IMR-90 (cell line): ENCODE measurements at regions not wholly inside any gene's neighbourhood (a gene's known extent, or its start where the extent isn't known, plus 50 kb on each side); places are given as distances from the start of the nearest gene placed in this dataset.

Source experiments
- ATAC-seq: fragments of 200-7000 bp; cut with Tn5 transposase; 2 replicates; pipeline ENCODE4 v1.9.1; 2020; ENCODE audit warnings: low read depth, mild to moderate bottlenecking, moderate library complexity
- BruUV-seq: library from RNA; stranded (reverse); fragments of 400-500 nt; replicated peaks from 2 replicates; lab custom pipeline; 2021; lab: Mats Ljungman, UMichigan
- CTCF ChIA-PET: fragments of 300-600 bp; formaldehyde crosslinking; extraction: SDS; loops from one replicate; lab custom pipeline; 2021; ENCODE audit warnings: antibody characterized with exemption; lab: Yijun Ruan, JAX
- POLR2A ChIA-PET: fragments of 300-600 bp; sonication (Branson Sonifier 250); formaldehyde crosslinking; loops from one replicate; lab custom pipeline; 2022; ENCODE audit warnings: antibody characterized with exemption; ENCODE audit not compliant: unreplicated experiment; lab: Charles Lee
- DNase-seq: peaks from one replicate; pipeline ENCODE4 v3.0.0; 2013
- H2AFZ ChIP-seq: replicated peaks from 2 replicates; pipeline ENCODE3; 2013; ENCODE audit warnings: low read length, mild to moderate bottlenecking; ENCODE audit not compliant: poor library complexity
- H2AK5ac ChIP-seq: 2 replicates; pipeline ENCODE4 v1.6.1; 2013; ENCODE audit warnings: low read depth, low read length, inconsistent platforms
- H2AK9ac ChIP-seq: replicated peaks from 2 replicates; pipeline ENCODE3; 2013; ENCODE audit warnings: mild to moderate bottlenecking, low read depth, low read length, moderate library complexity; ENCODE audit not compliant: poor library complexity
- H2BK120ac ChIP-seq: 2 replicates; pipeline ENCODE4 v1.6.1; 2013; ENCODE audit warnings: low read depth, low read length, inconsistent platforms
- H2BK15ac ChIP-seq: 3 replicates; pipeline ENCODE4 v1.6.1; 2013; ENCODE audit warnings: low read depth, low read length, inconsistent platforms
- H2BK20ac ChIP-seq: 2 replicates; pipeline ENCODE4 v1.6.1; 2013; ENCODE audit warnings: low read depth, mild to moderate bottlenecking, inconsistent platforms, low read length, moderate library complexity
- H2BK5ac ChIP-seq: 2 replicates; pipeline ENCODE4 v1.6.1; 2013; ENCODE audit warnings: mild to moderate bottlenecking, low read depth, low read length, inconsistent platforms; ENCODE audit not compliant: poor library complexity, severe bottlenecking
- H3K14ac ChIP-seq: replicated peaks from 2 replicates; pipeline ENCODE4 v1.6.1; 2013; ENCODE audit warnings: low read depth, low read length, inconsistent platforms
- H3K18ac ChIP-seq: 2 replicates; pipeline ENCODE4 v1.6.1; 2013; ENCODE audit warnings: low read depth, low read length, control low read depth
- H3K23ac ChIP-seq: 2 replicates; pipeline ENCODE4 v1.6.1; 2013; ENCODE audit warnings: low read depth, low read length, inconsistent platforms
- H3K27ac ChIP-seq: 2 replicates; pipeline ENCODE4 v1.5.1; 2013; ENCODE audit warnings: mild to moderate bottlenecking, control low read depth, low read length; ENCODE audit not compliant: insufficient read depth
- H3K27me3 ChIP-seq: 2 replicates; pipeline ENCODE4 v1.6.1; 2013; ENCODE audit warnings: low read length; ENCODE audit not compliant: control insufficient read depth, insufficient read depth
- H3K36me3 ChIP-seq: 2 replicates; pipeline ENCODE4 v1.6.1; 2013; ENCODE audit warnings: low read length, mixed read lengths; ENCODE audit not compliant: control insufficient read depth, insufficient read depth
- H3K4ac ChIP-seq: 2 replicates; pipeline ENCODE4 v1.6.1; 2013; ENCODE audit warnings: low read depth, low read length, inconsistent platforms
- H3K4me1 ChIP-seq: 2 replicates; pipeline ENCODE4 v1.6.1; 2013; ENCODE audit warnings: low read length, mixed read lengths; ENCODE audit not compliant: control insufficient read depth, insufficient read depth
- H3K4me2 ChIP-seq: 2 replicates; pipeline ENCODE4 v1.6.1; 2013; ENCODE audit warnings: low read depth, mild to moderate bottlenecking, control low read depth, low read length, moderate library complexity
- H3K4me3 ChIP-seq: 2 replicates; pipeline ENCODE4 v1.5.1; 2013; ENCODE audit warnings: low read depth, mild to moderate bottlenecking, control low read depth, low read length, moderate library complexity; ENCODE audit not compliant: insufficient read depth
- H3K56ac ChIP-seq: 2 replicates; pipeline ENCODE4 v1.6.1; 2013; ENCODE audit warnings: low read length, inconsistent platforms; ENCODE audit not compliant: insufficient read depth; ENCODE audit errors: extremely low read depth
- H3K79me1 ChIP-seq, 2 experiments: 2 replicates each; pipeline ENCODE4 v1.6.1; 2013; ENCODE audit warnings: low read length in 2 of 2, inconsistent platforms in 1 of 2, low read depth in 1 of 2
- H3K9ac ChIP-seq: 2 replicates; pipeline ENCODE4 v1.6.1; 2013; ENCODE audit warnings: low read depth, low read length, control low read depth
- H3K9me1 ChIP-seq: 2 replicates; pipeline ENCODE4 v1.6.1; 2013; ENCODE audit warnings: low read length, inconsistent platforms; ENCODE audit not compliant: insufficient read depth
- H3K9me3 ChIP-seq: 2 replicates; pipeline ENCODE4 v1.6.1; 2013; ENCODE audit warnings: low read length; ENCODE audit not compliant: control insufficient read depth, insufficient read depth
- H4K20me1 ChIP-seq: 2 replicates; pipeline ENCODE4 v1.6.1; 2013; ENCODE audit warnings: low read length, inconsistent platforms; ENCODE audit not compliant: insufficient read depth
- H4K5ac ChIP-seq: 2 replicates; pipeline ENCODE4 v1.6.1; 2013; ENCODE audit warnings: mild to moderate bottlenecking, low read depth, low read length, control low read depth
- H4K8ac ChIP-seq, 2 experiments: 2 replicates each; pipeline ENCODE4 v1.6.1; 2013; ENCODE audit warnings: low read depth in 2 of 2, low read length in 2 of 2, control low read depth in 1 of 2, inconsistent platforms in 1 of 2
- H4K91ac ChIP-seq: 2 replicates; pipeline ENCODE4 v1.6.1; 2013; ENCODE audit warnings: low read depth, low read length, inconsistent platforms; ENCODE audit not compliant: insufficient read depth
- BHLHE40 ChIP-seq: fragments of 150-350 bp; IDR thresholded peaks from 2 replicates; pipeline ENCODE4 v1.6.1; 2016; ENCODE audit warnings: mild to moderate bottlenecking, low read depth, low read length
- CHD1 ChIP-seq: IDR thresholded peaks from 2 replicates; pipeline ENCODE4 v1.6.1; 2012; ENCODE audit warnings: low read depth, low read length, improper control_type of control experiment
- FOS ChIP-seq: fragments of 150-350 bp; IDR thresholded peaks from 2 replicates; pipeline ENCODE4 v1.6.1; 2016; ENCODE audit warnings: low read depth, low read length
- MAFK ChIP-seq: IDR thresholded peaks from 2 replicates; pipeline ENCODE4 v1.6.1; 2012; ENCODE audit warnings: low read depth, low read length, improper control_type of control experiment
- MAZ ChIP-seq: IDR thresholded peaks from 2 replicates; pipeline ENCODE4 v1.6.1; 2012; ENCODE audit warnings: low read depth, mild to moderate bottlenecking, low read length, improper control_type of control experiment, moderate library complexity, borderline replicate concordance
- MXI1 ChIP-seq: IDR thresholded peaks from 2 replicates; pipeline ENCODE4 v1.6.1; 2012; ENCODE audit warnings: low read depth, mild to moderate bottlenecking, low read length, moderate library complexity, borderline replicate concordance
- NFE2L2 ChIP-seq: fragments of 150-350 bp; IDR thresholded peaks from 2 replicates; pipeline ENCODE4 v1.6.1; 2016; ENCODE audit warnings: low read depth, mild to moderate bottlenecking, low read length
- RAD21 ChIP-seq: IDR thresholded peaks from 2 replicates; pipeline ENCODE4 v1.6.1; 2012; ENCODE audit warnings: low read length, improper control_type of control experiment
- RCOR1 ChIP-seq: IDR thresholded peaks from 2 replicates; pipeline ENCODE4 v1.6.1; 2012; ENCODE audit warnings: mild to moderate bottlenecking, low read length, improper control_type of control experiment; ENCODE audit not compliant: insufficient replicate concordance
- RFX5 ChIP-seq: IDR thresholded peaks from 2 replicates; pipeline ENCODE4 v1.8.0; 2012; ENCODE audit warnings: low read depth, mild to moderate bottlenecking, low read length, moderate library complexity
- SMC3 ChIP-seq: fragments of 150-350 bp; IDR thresholded peaks from 2 replicates; pipeline ENCODE4 v1.6.1; 2016; ENCODE audit warnings: low read depth, mild to moderate bottlenecking, antibody characterized with exemption, low read length, moderate library complexity
- WGBS, 2 experiments: methylation state at CpG; one replicate each; pipeline versions ENCODE4 v1.1.5 to v1.1.7; 2013; ENCODE audit warnings: missing lambda C conversion rate in 2 of 2; ENCODE audit not compliant: insufficient read length in 1 of 2; ENCODE audit errors: extremely low coverage in 2 of 2; 5-methylcytosine and 5-hydroxymethylcytosine counted together
- dilution Hi-C: fragments of 300-500 bp; cut with HindIII; formaldehyde crosslinking; loops from one replicate; pipeline ENCODE4 v1.14.3; 2018; ENCODE audit warnings: low sequenced_read_pairs; ENCODE audit not compliant: unreplicated experiment
- in situ Hi-C: fragments of 300-500 bp; cut with MboI; formaldehyde crosslinking; loops from 3 replicates; pipeline ENCODE4 v1.14.3; 2019; ENCODE audit warnings: low sequenced_read_pairs, inconsistent platforms, mixed read lengths
- intact Hi-C: fragments of 100-400 bp; cut with micrococcal nuclease; formaldehyde crosslinking; loops from 2 replicates; pipeline ENCODE4 v1.10.0; 2022
- TF ChIP-seq, protein P1 (sequence below): fragments of 150-350 bp; IDR thresholded peaks from 2 replicates; pipeline ENCODE4 v1.6.1; 2016; ENCODE audit warnings: low read depth, mild to moderate bottlenecking, low read length, moderate library complexity, borderline replicate concordance
- TF ChIP-seq, protein P2 (sequence below): conservative IDR thresholded peaks from 2 replicates; pipeline ENCODE4 v1.5.1; 2012; ENCODE audit warnings: mild to moderate bottlenecking, low read depth, low read length, improper control_type of control experiment
- TF ChIP-seq, protein P3 (sequence below): fragments of 150-350 bp; IDR thresholded peaks from 2 replicates; pipeline ENCODE4 v1.6.1; 2017; ENCODE audit warnings: mild to moderate bottlenecking, antibody characterized with exemption, low read length, low read depth

DNA sequence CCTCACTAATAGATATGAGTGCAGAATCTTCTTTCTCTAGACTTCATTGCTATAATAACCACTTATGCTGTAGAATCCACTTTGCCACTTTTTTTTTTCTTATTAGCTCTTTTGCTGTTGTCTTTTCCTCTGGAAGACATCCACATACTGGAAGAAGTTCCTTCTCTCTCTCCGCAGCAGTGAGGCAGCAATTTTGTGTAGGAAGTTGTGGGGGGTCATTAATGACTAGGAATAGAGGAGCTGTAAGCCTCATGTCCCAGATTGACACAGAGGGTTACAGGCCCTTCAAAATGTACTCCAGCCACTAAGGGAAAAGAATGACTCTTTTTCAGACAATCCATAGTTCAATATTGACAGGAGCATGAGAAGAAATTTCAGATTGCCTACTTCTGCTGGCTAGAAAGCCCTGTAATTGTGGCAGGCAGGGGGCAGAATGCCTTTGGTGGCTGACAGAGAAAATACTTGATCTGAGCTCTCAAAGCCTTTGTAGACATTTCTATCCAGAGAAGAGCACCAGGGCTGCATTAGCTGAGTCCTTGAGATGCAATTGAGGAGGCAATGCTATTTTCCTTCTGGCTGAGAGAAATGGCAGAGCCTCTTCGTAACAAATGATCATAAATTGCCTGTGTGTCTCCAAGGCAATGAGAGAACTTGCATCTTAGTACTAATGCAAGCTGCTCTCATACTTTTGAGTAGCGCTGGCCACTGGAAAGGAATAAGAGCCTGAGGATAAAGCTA lies 856.2 kb downstream of the STIM2 start:
- Histone ChIP-seq H3K79me1 (no peaks in the 10 kb centered on the region), H2BK15ac (no peak overlapping the region), H3K56ac (no peak overlapping the region), H4K91ac (no peak overlapping the region), H2AK9ac (no peak overlapping the region), H4K8ac (no peak overlapping the region), H4K5ac (no peak overlapping the region), H2BK5ac (no peak overlapping the region), H3K27ac (no peak overlapping the region), H3K4me3 (no peak overlapping the region), H3K9me3 (no peaks in the 10 kb centered on the region), H3K18ac (no peak overlapping the region), H3K27me3 (no peaks in the 10 kb centered on the region), H2BK20ac (no peak overlapping the region), H4K20me1 (no peaks in the 10 kb centered on the region), H3K14ac (no peak overlapping the region), H2AFZ (no peak overlapping the region), H2BK120ac (no peak overlapping the region), H3K4ac (no peak overlapping the region), H3K4me1 (no peaks in the 10 kb centered on the region), H3K4me2 (no peak overlapping the region), H2AK5ac (no peak overlapping the region), H3K9me1 (no peaks in the 10 kb centered on the region), H3K9ac (no peak overlapping the region), H3K23ac (no peak overlapping the region), H3K36me3 (no peaks in the 10 kb centered on the region)
- TF ChIP-seq MAZ: no peak
- TF ChIP-seq, protein P1, sequence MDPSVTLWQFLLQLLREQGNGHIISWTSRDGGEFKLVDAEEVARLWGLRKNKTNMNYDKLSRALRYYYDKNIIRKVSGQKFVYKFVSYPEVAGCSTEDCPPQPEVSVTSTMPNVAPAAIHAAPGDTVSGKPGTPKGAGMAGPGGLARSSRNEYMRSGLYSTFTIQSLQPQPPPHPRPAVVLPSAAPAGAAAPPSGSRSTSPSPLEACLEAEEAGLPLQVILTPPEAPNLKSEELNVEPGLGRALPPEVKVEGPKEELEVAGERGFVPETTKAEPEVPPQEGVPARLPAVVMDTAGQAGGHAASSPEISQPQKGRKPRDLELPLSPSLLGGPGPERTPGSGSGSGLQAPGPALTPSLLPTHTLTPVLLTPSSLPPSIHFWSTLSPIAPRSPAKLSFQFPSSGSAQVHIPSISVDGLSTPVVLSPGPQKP: no peak
- TF ChIP-seq SMC3: no peak
- TF ChIP-seq, protein P2, sequence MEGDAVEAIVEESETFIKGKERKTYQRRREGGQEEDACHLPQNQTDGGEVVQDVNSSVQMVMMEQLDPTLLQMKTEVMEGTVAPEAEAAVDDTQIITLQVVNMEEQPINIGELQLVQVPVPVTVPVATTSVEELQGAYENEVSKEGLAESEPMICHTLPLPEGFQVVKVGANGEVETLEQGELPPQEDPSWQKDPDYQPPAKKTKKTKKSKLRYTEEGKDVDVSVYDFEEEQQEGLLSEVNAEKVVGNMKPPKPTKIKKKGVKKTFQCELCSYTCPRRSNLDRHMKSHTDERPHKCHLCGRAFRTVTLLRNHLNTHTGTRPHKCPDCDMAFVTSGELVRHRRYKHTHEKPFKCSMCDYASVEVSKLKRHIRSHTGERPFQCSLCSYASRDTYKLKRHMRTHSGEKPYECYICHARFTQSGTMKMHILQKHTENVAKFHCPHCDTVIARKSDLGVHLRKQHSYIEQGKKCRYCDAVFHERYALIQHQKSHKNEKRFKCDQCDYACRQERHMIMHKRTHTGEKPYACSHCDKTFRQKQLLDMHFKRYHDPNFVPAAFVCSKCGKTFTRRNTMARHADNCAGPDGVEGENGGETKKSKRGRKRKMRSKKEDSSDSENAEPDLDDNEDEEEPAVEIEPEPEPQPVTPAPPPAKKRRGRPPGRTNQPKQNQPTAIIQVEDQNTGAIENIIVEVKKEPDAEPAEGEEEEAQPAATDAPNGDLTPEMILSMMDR: no peak
- no peak for TF ChIP-seq BHLHE40
- TF ChIP-seq CHD1: no peak
- TF ChIP-seq, protein P3, sequence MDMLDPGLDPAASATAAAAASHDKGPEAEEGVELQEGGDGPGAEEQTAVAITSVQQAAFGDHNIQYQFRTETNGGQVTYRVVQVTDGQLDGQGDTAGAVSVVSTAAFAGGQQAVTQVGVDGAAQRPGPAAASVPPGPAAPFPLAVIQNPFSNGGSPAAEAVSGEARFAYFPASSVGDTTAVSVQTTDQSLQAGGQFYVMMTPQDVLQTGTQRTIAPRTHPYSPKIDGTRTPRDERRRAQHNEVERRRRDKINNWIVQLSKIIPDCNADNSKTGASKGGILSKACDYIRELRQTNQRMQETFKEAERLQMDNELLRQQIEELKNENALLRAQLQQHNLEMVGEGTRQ: no peak
- TF ChIP-seq MXI1: no peak
- TF ChIP-seq RFX5: no peak
- TF ChIP-seq RAD21: no peak
- TF ChIP-seq NFE2L2: no peak
- TF ChIP-seq MAFK: no peak
- TF ChIP-seq RCOR1: no peak
- TF ChIP-seq FOS: no peak
- ChIA-PET POLR2A (no interaction called here), CTCF (interaction anchor here (2.5 kb wide), 1 partner anchor 32 kb away, joined by 5 read pairs; no protein-coding TSS in a partner anchor)
- no CpG with 5 or more reads among the region's 3 CpGs for WGBS, 2 experiments
- ATAC-seq: no peak
- intact Hi-C loops (no loop called here), dilution Hi-C loops (no loop called here), in situ Hi-C loops (no loop called here)
- no peak for DNase-seq
- BruUV-seq: no TSS peak
